CD4-positive, alpha-beta T cell treated with Interferon gamma for 1 hour (primary cell): ENCODE measurements at regions not wholly inside any gene's neighbourhood (a gene's known extent, or its start where the extent isn't known, plus 50 kb on each side); places are given as distances from the start of the nearest gene placed in this dataset.
"Not testable (repeated sequence)": the region's sequence is repeated elsewhere in the genome, so short reads cannot be mapped to it uniquely, and the experiment has no call there.

ENCODE experiments used
- DNase-seq: peaks from one replicate; pipeline ENCODE4 v3.0.0-alpha.2; 2020

GRCh38 chr17:83204230-83204725 lies 124.9 kb downstream of the METRNL start:
- DNase-seq, result no peak

GRCh38 chr17:83204736-83205386 lies 125.5 kb downstream of the METRNL start:
- DNase-seq, result not testable (repeated sequence)

GRCh38 chr17:83205387-83206035 lies 126.1 kb downstream of the METRNL start:
- DNase-seq, result peak; percentile 74

GRCh38 chr17:83206036-83206394 lies 126.6 kb downstream of the METRNL start:
- DNase-seq, result not testable (repeated sequence)

GRCh38 chr17:83206819-83207588 lies 127.6 kb downstream of the METRNL start:
- not testable (repeated sequence) for DNase-seq

- not testable (repeated sequence) for DNase-seq
Measured at GRCh38 chr17:83247001-83247400, 167.6 kb downstream of the METRNL start.
